Left renal cortex interstitium (tissue), 4 donors: ENCODE measurements at regions not wholly inside any gene's neighbourhood (a gene's known extent, or its start where the extent isn't known, plus 50 kb on each side); places are given as distances from the start of the nearest gene placed in this dataset.

ENCODE experiments used
- DNase-seq, 4 donors: peaks; one replicate each; pipeline ENCODE4 v3.0.0-alpha.2; 2013; ENCODE audit warnings: low read depth in 4 of 4, low spot score in 2 of 4, missing footprints in 1 of 4

DNA sequence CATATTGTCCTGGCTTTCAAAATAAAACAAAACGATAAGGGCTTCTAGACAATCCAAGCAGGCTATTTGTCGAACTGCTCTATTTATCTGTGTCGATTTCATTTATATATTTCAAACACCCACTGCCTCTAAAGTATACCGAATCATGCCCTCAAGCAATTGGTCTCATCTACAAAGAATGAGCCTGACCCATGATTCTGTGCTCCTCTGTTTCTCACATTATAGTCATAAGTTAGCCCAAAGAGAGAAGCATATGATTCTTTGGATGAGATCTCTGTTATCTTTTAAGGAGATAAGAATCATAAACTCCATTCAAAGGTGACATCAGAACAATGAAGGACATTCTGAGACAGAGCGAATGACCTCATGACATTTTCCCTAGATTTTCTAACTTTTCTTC lies 191.1 kb downstream of the MAP2K6 start:
- no peak for DNase-seq

DNA sequence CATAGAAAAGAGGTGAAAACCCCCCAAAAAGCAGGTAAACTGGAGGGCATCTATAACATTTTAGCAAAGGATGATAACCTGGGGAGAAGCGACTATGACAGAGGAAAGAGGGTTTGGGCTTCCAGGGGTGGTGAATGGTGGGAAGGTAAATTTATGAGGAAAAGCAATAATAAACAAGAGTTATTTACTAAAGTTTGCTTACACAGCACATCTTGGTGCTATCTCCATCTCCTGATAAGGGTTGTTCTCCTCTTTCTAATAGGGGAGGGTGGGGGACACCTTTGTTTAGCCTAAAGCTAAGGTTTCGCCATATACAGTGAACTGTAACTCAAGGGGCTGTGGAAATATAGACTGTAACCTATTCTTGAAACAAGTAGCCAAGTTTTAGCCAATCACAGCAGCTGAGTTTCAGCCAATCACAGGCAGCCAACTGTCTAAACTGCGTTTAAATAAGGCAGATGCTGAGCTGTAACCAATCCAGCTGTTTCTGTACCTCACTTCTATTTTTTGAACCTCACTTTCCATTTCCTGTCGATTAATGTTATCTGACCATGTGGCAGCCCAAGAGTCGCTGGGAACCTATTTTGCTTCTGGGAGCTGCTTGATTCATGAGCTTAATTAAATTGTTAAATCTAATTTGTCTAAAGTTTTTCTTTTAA lies 191.8 kb downstream of the MAP2K6 start:
- DNase-seq: no peak

GRCh38 chr17:69607162-69607834 lies 192.8 kb downstream of the MAP2K6 start:
- DNase-seq: peak in 2 of 4 donors; percentile 11 to 41

GRCh38 chr17:69608141-69608540 lies 193.6 kb downstream of the MAP2K6 start:
- no peak for DNase-seq

DNA sequence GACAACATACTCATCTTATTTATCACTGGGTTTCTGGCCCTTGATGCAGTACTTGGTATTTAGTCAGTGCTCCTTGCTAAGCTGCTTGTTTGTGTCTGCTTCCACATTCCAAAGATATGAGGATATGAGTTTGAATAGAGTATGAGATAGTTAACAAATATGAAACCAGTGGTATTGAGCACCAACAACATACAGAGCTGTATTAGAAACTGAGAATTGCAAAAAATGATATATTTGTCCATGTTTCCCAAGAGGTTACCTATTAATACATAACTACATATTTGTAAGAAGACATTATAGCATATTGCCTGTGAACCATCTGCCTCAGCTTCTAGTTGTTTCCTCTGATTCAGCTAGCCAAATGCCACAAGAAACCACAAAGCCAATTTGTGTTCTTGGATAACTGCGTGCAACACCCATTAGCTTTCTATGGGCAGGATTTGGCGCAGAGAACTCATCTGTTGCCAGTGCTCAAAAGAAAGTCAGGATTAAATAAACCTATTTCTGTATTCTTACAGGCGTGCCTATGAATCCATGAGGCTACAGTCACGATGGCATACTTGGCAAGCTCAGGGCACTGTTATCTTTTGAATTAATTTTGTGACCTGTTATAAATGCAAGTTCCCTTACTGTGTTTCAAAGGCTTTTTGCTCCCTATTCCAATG lies 194.4 kb downstream of the MAP2K6 start:
- DNase-seq: no peak

DNA sequence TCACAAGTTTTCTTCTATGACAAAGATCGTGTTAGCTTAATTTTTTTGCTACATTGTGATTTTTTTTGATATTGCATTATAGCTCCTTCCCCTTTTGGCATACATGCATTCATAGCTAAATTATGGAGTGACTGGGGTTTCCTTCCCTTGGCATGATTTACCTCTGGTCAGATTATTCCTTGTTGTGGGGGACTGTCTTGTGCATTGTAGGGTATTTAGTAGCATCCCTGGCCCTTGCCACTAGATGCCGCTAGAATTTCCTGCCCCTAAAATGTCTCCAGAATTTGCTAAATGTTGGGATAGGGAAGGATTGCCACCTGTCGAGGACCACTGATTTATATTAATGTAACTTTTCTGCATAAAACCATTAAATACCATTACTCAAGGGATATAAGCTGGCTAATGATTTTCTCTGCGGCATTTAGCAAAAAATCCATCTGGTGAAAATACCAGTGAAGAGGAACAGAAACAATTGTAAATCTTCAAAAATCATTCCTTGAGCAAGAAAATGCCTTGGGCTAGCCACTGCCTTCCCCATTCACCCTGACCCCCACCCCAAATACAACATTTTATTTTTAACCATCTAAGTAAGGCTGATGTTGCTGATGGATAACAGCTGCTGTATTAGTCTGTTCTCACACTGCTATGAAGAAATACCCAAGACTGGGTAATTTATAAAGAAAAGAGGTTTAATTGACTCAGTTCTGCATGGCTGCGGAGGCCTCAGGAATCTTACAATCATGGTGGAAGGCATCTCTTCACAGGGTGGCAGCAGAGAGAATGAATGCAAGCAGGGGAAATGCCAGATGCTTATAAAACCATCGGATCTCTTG lies 195.2 kb downstream of the MAP2K6 start:
- no peak for DNase-seq

DNA sequence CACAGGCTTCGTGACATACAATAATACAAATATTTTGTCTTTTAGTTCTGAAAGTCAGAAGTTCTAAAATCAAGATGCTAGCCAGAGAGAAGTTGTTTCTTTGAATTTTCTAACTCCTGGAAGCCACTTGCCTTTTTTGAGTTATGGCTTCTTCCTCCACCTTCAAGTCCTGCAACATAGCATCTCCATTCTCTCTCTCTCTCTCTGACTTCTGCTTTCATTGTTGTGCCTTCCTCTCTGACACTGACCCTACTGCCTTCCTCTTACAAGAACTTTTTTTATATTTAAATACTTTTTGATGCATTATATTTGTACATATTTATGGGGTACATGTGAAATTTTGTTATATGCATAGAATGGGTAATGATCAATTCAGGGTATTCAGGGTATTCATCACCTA lies 205.9 kb downstream of the MAP2K6 start:
- no peak for DNase-seq

DNA sequence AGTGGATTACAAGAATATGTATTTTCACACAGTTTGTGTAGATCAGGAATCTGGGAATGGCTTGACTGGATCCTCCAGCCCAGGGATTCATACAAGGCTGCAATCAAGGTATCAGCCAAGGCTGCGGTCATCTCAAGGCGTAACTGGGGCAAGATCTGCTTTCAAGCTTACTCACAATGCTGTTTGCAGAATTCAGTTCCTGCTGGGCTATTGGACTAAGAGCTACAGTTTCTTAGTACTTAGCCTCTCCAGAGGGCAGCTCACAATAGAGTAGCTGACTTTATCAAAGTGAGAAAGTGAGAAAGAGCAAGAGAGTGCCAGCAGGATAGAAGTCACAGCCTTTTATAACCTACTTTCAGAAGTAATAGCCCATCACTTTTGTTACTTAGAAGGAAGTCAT lies 211.0 kb downstream of the MAP2K6 start:
- no peak for DNase-seq

GRCh38 chr17:69630056-69630635 lies 215.6 kb downstream of the MAP2K6 start:
- DNase-seq: no peak

- DNase-seq: no peak
Observed at GRCh38 chr17:69634844-69635243, 220.3 kb downstream of the MAP2K6 start.

DNA sequence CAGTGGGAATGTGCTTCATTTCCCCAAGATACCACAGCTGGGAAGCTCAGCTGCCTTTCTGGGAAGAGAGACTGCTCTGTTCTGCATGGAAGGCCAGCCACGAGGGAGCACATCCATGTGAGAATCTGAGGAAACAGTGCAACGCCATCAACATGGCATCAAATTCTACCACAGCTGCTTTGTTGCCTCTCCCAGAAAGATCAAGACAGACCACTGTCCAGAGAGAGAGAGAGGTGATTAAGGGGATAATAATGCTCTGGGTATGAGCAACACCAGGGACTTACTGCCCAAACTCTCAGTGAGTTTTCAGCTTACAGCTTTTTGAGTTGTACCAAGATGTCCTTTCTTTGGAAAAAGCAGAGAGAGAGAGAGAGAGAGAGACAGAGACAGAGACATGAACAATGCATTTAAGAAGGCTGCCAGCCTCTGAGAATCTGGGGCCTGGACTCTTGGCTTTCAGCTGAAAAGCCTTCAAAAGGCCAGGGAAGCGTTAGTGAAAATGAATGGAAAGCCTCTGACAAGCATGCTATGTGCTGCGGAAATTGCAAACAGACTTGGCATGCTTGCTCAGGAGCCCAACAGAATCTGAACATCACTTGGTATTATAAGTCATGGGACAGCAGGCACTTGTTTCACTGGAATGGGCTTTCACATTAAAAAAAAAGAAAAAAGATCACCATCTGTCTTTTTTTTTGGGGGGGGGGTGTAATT lies 223.1 kb downstream of the MAP2K6 start:
- no peak for DNase-seq

- DNase-seq: no peak
Observed at GRCh38 chr17:69639096-69639495, 224.6 kb downstream of the MAP2K6 start.

- no peak for DNase-seq
Observed at GRCh38 chr17:69640073-69640472, 225.6 kb downstream of the MAP2K6 start.

- DNase-seq: no peak
Observed at GRCh38 chr17:69643686-69644085, 229.2 kb downstream of the MAP2K6 start.

DNA sequence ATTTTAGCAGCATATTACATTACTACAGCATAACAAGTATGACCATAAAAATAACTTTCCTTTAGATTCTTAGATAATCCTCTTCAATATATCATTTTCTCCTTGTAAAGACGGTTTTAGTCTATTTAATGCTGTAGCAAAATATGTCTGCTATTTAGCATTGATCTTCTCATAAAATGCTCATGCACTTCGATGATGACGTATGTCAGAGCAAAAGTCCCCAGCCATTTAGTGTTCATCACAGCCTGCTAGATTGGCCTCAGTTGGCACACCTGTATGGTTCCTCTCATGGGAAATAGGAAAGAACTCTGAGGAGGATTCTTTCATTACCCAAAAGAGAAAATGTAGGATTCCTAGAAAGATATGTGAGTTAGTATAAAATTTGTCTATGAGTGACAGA lies 232.2 kb downstream of the MAP2K6 start:
- DNase-seq: no peak

DNA sequence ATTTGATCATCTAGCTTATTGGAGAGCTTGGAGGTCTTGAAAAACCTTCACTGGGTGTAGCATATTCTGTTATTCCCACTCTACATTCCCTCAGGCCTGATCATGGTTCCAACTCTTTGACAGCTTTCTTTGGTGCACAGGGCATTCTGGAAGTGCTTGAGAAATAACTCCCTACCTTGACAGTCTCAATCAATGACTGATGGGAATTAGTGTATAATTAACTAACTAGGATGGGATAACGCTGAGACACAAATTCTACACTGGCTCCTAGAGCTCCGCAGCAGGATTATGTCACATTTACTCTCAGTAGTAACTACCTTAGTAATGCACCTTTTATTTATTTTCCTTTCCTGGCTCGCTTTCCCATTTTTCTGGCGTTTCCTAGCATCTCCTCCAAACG lies 236.4 kb downstream of the MAP2K6 start:
- DNase-seq: no peak

- no peak for DNase-seq
Observed at GRCh38 chr17:69651921-69652320, 237.4 kb downstream of the MAP2K6 start.

- DNase-seq: peak in 1 of 4 donors; percentile 17
Observed at GRCh38 chr17:69654981-69655855, 240.7 kb downstream of the MAP2K6 start.

GRCh38 chr17:69655902-69656301 lies 241.4 kb downstream of the MAP2K6 start:
- no peak for DNase-seq
